ENCODE measurements at regions not wholly inside any gene's neighbourhood (a gene's known extent, or its start where the extent isn't known, plus 50 kb on each side); places are given as distances from the start of the nearest gene placed in this dataset.
"Not testable (repeated sequence)": the region's sequence is repeated elsewhere in the genome, so short reads cannot be mapped to it uniquely, and the experiment has no call there.

GRCh38 chr13:65719831-65720230, 1510.3 kb downstream of the PCDH9 start:
- H3K9me3 Mint-ChIP-seq = no peaks in the 10 kb centered on the region
- no peak overlapping the region for H3K27ac Mint-ChIP-seq
- H3K27me3 Mint-ChIP-seq = no peaks in the 10 kb centered on the region
- no peak overlapping the region for H3K4me3 Mint-ChIP-seq
- CTCF ChIA-PET = no interaction called here
- no peak for DNase-seq
- H3K36me3 Mint-ChIP-seq = no peaks in the 10 kb centered on the region
- no peaks in the 10 kb centered on the region for H3K4me1 Mint-ChIP-seq

DNA sequence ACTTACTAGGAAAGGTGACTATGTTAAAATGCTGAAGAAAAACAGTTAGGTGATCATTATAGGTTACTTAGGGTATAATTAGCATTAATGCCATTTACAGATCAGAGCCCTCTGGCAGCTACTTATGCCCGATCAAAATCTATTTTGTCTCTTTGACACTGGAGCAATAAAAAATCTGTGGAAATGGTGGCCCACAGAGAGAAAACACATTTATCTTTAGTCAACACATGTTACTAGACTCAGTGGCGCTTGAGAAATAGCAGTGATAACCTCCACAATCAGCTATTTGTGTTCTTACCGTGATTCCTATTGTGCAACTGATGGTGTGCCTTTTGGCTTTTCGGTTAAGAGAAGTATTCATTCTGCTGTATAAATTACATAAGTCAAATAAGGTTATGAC, 1519.6 kb downstream of the PCDH9 start:
- no peak for DNase-seq
- no peaks in the 10 kb centered on the region for H3K36me3 Mint-ChIP-seq
- H3K4me3 Mint-ChIP-seq = no peak overlapping the region
- peaks cover 1% of the 10 kb centered on the region for H3K9me3 Mint-ChIP-seq
- H3K4me1 Mint-ChIP-seq = no peaks in the 10 kb centered on the region
- CTCF ChIA-PET = no interaction called here
- H3K27me3 Mint-ChIP-seq = no peaks in the 10 kb centered on the region
- no peak overlapping the region for H3K27ac Mint-ChIP-seq

DNA sequence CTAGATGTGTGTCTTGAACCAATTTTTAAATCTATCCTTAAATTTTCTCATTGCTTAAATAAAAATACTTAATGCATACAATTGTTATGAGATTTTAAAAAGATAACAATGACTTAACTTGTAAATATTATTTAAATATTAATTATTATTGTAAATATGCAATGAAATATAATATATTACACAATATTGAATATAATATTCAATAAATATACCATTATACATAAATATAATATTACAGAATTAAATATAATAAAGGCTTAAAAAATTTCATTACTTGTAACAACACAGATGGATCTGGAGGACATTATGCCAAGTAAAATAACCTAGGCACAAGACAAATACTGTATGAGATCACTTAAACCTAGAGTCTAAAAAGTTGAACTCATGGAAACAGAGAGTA, 1532.3 kb downstream of the PCDH9 start:
- Mint-ChIP-seq H3K4me3 (no peak overlapping the region), H3K4me1 (no peaks in the 10 kb centered on the region), H3K36me3 (no peaks in the 10 kb centered on the region), H3K27ac (no peak overlapping the region), H3K9me3 (peaks cover 2% of the 10 kb centered on the region), H3K27me3 (no peaks in the 10 kb centered on the region)
- DNase-seq = no peak
- CTCF ChIA-PET = no interaction called here

- peaks cover 7% of the 10 kb centered on the region for H3K9me3 Mint-ChIP-seq
- no peaks in the 10 kb centered on the region for H3K36me3 Mint-ChIP-seq
- no peak overlapping the region for H3K4me3 Mint-ChIP-seq
- CTCF ChIA-PET = no interaction called here
- H3K27me3 Mint-ChIP-seq = no peaks in the 10 kb centered on the region
- no peak for DNase-seq
- H3K27ac Mint-ChIP-seq = no peak overlapping the region
- no peaks in the 10 kb centered on the region for H3K4me1 Mint-ChIP-seq
These were observed 1550.9 kb downstream of the PCDH9 start for GRCh38 chr13:65679240-65679639.

- no peaks in the 10 kb centered on the region for H3K27me3 Mint-ChIP-seq
These were observed 1552.2 kb downstream of the PCDH9 start for GRCh38 chr13:65677906-65678305.

GRCh38 chr13:65675383-65675782, 1554.8 kb downstream of the PCDH9 start:
- CTCF ChIA-PET, H3K4me1 Mint-ChIP-seq, H3K27ac Mint-ChIP-seq, H3K4me3 Mint-ChIP-seq, H3K36me3 Mint-ChIP-seq, H3K27me3 Mint-ChIP-seq, DNase-seq: not testable (repeated sequence)
- peaks cover 24% of the 10 kb centered on the region for H3K9me3 Mint-ChIP-seq

More at GRCh38 chr13:65677906-65678305, 1552.2 kb downstream of the PCDH9 start:
- Mint-ChIP-seq H3K36me3 (no peaks in the 10 kb centered on the region), H3K9me3 (peaks cover 10% of the 10 kb centered on the region), H3K4me3 (no peak overlapping the region), H3K27ac (no peak overlapping the region), H3K4me1 (no peaks in the 10 kb centered on the region)
- DNase-seq = no peak
- CTCF ChIA-PET = no interaction called here

- Mint-ChIP-seq H3K9me3 (peaks cover 19% of the 10 kb centered on the region), H3K27ac (no peak overlapping the region)
- CTCF ChIA-PET = no interaction called here
These were observed 1560.0 kb downstream of the PCDH9 start for GRCh38 chr13:65670014-65670625.

DNA sequence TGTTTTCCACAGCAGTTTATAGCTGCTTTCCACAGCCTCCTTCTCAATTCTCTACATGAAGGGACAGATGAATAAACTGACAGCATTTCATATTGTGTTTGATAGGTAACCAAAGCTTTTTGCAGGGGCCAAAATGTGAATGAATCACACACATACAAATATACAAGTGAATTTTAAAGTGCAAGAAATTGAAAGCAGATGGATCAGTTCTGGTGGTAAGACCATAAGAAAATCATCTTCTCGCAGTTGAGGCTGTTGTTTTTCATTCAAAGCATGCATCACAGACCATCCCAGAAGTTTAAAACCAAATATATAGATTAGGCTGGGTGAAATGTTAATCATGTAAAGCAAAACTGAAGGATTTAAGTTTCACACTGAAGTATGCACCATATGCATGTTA, 1569.4 kb downstream of the PCDH9 start:
- H3K9me3 Mint-ChIP-seq = peaks cover 8% of the 10 kb centered on the region
- H3K4me1 Mint-ChIP-seq = no peaks in the 10 kb centered on the region
- H3K27me3 Mint-ChIP-seq = no peaks in the 10 kb centered on the region
- no peak for DNase-seq
- no peaks in the 10 kb centered on the region for H3K36me3 Mint-ChIP-seq
- no peak overlapping the region for H3K27ac Mint-ChIP-seq
- CTCF ChIA-PET = interaction anchor here (0.7 kb wide), 1 partner anchor 132 kb away, joined by 3 read pairs; no protein-coding TSS in a partner anchor
- no peak overlapping the region for H3K4me3 Mint-ChIP-seq

More at GRCh38 chr13:65670014-65670625, 1560.0 kb downstream of the PCDH9 start:
- H3K27me3 Mint-ChIP-seq = no peaks in the 10 kb centered on the region
- H3K36me3 Mint-ChIP-seq = no peaks in the 10 kb centered on the region
- no peak overlapping the region for H3K4me3 Mint-ChIP-seq
- H3K4me1 Mint-ChIP-seq = no peaks in the 10 kb centered on the region
- DNase-seq = no peak

- Mint-ChIP-seq H3K4me1 (no peaks in the 10 kb centered on the region), H3K27me3 (no peaks in the 10 kb centered on the region), H3K9me3 (no peaks in the 10 kb centered on the region), H3K4me3 (no peak overlapping the region), H3K36me3 (no peaks in the 10 kb centered on the region), H3K27ac (no peak overlapping the region)
- DNase-seq = no peak
- CTCF ChIA-PET = no interaction called here
These were observed 1573.3 kb downstream of the PCDH9 start for GRCh38 chr13:65656740-65657329.

GRCh38 chr13:65653613-65654012, 1576.5 kb downstream of the PCDH9 start:
- no peak overlapping the region for H3K4me3 Mint-ChIP-seq
- H3K27me3 Mint-ChIP-seq = no peaks in the 10 kb centered on the region
- CTCF ChIA-PET = no interaction called here
- no peak overlapping the region for H3K27ac Mint-ChIP-seq
- no peak for DNase-seq
- H3K36me3 Mint-ChIP-seq = no peaks in the 10 kb centered on the region
- H3K4me1 Mint-ChIP-seq = no peaks in the 10 kb centered on the region
- no peaks in the 10 kb centered on the region for H3K9me3 Mint-ChIP-seq

- H3K9me3 Mint-ChIP-seq = no peaks in the 10 kb centered on the region
- no peaks in the 10 kb centered on the region for H3K27me3 Mint-ChIP-seq
- no peak overlapping the region for H3K4me3 Mint-ChIP-seq
- no peaks in the 10 kb centered on the region for H3K4me1 Mint-ChIP-seq
- no peak overlapping the region for H3K27ac Mint-ChIP-seq
- CTCF ChIA-PET = no interaction called here
- H3K36me3 Mint-ChIP-seq = no peaks in the 10 kb centered on the region
- no peak for DNase-seq
These were observed 1579.8 kb downstream of the PCDH9 start for GRCh38 chr13:65650321-65650720.

- Mint-ChIP-seq H3K27me3 (no peaks in the 10 kb centered on the region), H3K4me1 (no peaks in the 10 kb centered on the region), H3K27ac (no peak overlapping the region), H3K9me3 (no peaks in the 10 kb centered on the region), H3K36me3 (no peaks in the 10 kb centered on the region), H3K4me3 (no peak overlapping the region)
- DNase-seq = no peak
- CTCF ChIA-PET = no interaction called here
These were observed 1587.1 kb downstream of the PCDH9 start for GRCh38 chr13:65642996-65643395.

GRCh38 chr13:65642301-65642700, 1587.8 kb downstream of the PCDH9 start:
- Mint-ChIP-seq H3K36me3 (no peaks in the 10 kb centered on the region), H3K4me1 (no peaks in the 10 kb centered on the region), H3K4me3 (no peak overlapping the region), H3K9me3 (no peaks in the 10 kb centered on the region), H3K27ac (no peak overlapping the region), H3K27me3 (no peaks in the 10 kb centered on the region)
- DNase-seq = no peak
- CTCF ChIA-PET = no interaction called here

DNA sequence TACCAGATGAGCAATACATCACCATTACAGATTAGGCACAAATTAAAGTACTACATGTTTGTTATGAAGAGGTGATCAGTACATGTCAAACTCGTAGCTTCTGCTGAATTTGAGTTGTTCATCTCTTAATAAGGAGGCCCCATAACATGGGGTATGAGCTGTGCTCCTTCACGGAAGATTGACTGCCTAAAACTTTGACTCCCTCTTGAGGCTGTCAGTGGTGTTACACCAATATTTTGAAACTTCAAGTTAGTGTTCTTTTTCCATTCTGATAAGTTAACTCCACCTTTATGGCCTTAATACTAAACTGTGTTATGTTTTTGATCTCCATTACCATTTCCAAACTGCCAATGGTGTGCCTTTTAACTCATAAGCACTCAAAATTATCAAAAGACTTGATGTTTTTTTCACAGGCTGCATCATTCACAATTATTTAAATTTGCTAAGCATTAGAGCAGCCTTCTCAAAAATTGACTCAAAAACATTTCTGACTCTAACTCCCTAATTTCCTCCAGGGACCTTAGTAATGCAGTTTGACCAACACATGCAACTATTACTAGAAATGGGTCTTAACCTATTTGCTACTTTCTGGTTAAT, 1591.5 kb downstream of the PCDH9 start:
- H3K27ac Mint-ChIP-seq = no peak overlapping the region
- CTCF ChIA-PET = interaction anchor here (1.0 kb wide), 2 partner anchors 30 to 1108 kb away, joined by 3 read pairs; no protein-coding TSS in a partner anchor
- H3K36me3 Mint-ChIP-seq = no peaks in the 10 kb centered on the region
- no peaks in the 10 kb centered on the region for H3K27me3 Mint-ChIP-seq
- no peak overlapping the region for H3K4me3 Mint-ChIP-seq
- no peaks in the 10 kb centered on the region for H3K4me1 Mint-ChIP-seq
- no peaks in the 10 kb centered on the region for H3K9me3 Mint-ChIP-seq
- no peak for DNase-seq

- no peaks in the 10 kb centered on the region for H3K27me3 Mint-ChIP-seq
- H3K27ac Mint-ChIP-seq = no peak overlapping the region
- CTCF ChIA-PET = no interaction called here
These were observed 1596.3 kb downstream of the PCDH9 start for GRCh38 chr13:65633806-65634205.

More at GRCh38 chr13:65633806-65634205, 1596.3 kb downstream of the PCDH9 start:
- Mint-ChIP-seq H3K36me3 (no peaks in the 10 kb centered on the region), H3K4me3 (no peak overlapping the region), H3K9me3 (no peaks in the 10 kb centered on the region), H3K4me1 (no peaks in the 10 kb centered on the region)
- DNase-seq = no peak

All from activated naive CD4-positive, alpha-beta T cell treated with anti-CD3 and anti-CD28 coated beads, Interleukin-2, amount 10 ng/mL, durations not matched to agents 7 days and 5 days (primary cell).